SK-N-SH (cell line): ENCODE measurements at regions not wholly inside any gene's neighbourhood (a gene's known extent, or its start where the extent isn't known, plus 50 kb on each side); places are given as distances from the start of the nearest gene placed in this dataset.
A peak's percentile ranks its signal among the peaks of the same experiment; 100 is the strongest.

Experiments
- CTCF ChIA-PET: fragments of 300-600, 350-600 bp; formaldehyde crosslinking; extraction: SDS; loops from one replicate; lab custom pipeline; 2021; lab: Yijun Ruan, JAX
- POLR2A ChIA-PET: fragments of 350-600 bp; sonication (Branson Sonifier 250); formaldehyde crosslinking; extraction: SDS; loops from one replicate; lab custom pipeline; 2020; ENCODE audit warnings: antibody characterized with exemption, inconsistent platforms; lab: Yijun Ruan, JAX
- DNase-seq: peaks from one replicate; pipeline ENCODE4 v3.0.0; 2012
- H2AFZ ChIP-seq: fragments of 200-600 bp; sonication (generic); 2 replicates; pipeline ENCODE4 v1.8.1; 2016; ENCODE audit warnings: antibody characterized with exemption, mild to moderate bottlenecking, low read depth
- H3F3A ChIP-seq: fragments of 200-600 bp; sonication (generic); replicated peaks from 2 replicates; pipeline ENCODE3; 2016; ENCODE audit warnings: antibody characterized with exemption, mild to moderate bottlenecking; ENCODE audit not compliant: insufficient read depth
- H3K27ac ChIP-seq, 2 experiments: fragments of 200-500 bp in 1 of 2; fragments of 200-600 bp in 1 of 2; sonication (Bioruptor generic) in 1 of 2; sonication (generic), shearing (Covaris generic) in 1 of 2; 2 replicates each; pipeline versions ENCODE4 v1.5.1 to v1.6.1; 2014 to 2016; ENCODE audit warnings: low read depth in 2 of 2, inconsistent platforms in 1 of 2, low read length in 1 of 2, mild to moderate bottlenecking in 1 of 2, mixed read lengths in 1 of 2
- H3K27me3 ChIP-seq: fragments of 200-600 bp; sonication (generic), shearing (Covaris generic); 2 replicates; pipeline ENCODE4 v1.6.1; 2016; ENCODE audit warnings: mixed run types; ENCODE audit not compliant: insufficient read depth
- H3K36me3 ChIP-seq, 2 experiments: fragments of 200-500 bp in 1 of 2; fragments of 200-600 bp in 1 of 2; sonication (Bioruptor generic) in 1 of 2; sonication (generic) in 1 of 2; replicated peaks in 1 of 2; 2 replicates each; pipeline versions ENCODE3 to v1.5.1; 2014 to 2016; ENCODE audit warnings: low read length in 1 of 2, mild to moderate bottlenecking in 1 of 2; ENCODE audit not compliant: insufficient read depth in 2 of 2, control insufficient read depth in 1 of 2
- H3K4me1 ChIP-seq, 2 experiments: fragments of 200-500 bp in 1 of 2; fragments of 200-600 bp in 1 of 2; sonication (Bioruptor generic) in 1 of 2; sonication (generic), shearing (Covaris generic) in 1 of 2; 2 replicates each; pipeline versions ENCODE4 v1.5.1 to v1.6.1; 2014 to 2016; ENCODE audit warnings: low read depth in 1 of 2, low read length in 1 of 2, mixed run types in 1 of 2; ENCODE audit not compliant: insufficient read depth in 2 of 2, control insufficient read depth in 1 of 2
- H3K4me2 ChIP-seq: fragments of 200-600 bp; sonication (generic), shearing (Covaris generic); 2 replicates; pipeline ENCODE4 v1.6.1; 2017; ENCODE audit warnings: mixed run types
- H3K4me3 ChIP-seq, 2 experiments: fragments of 200-500 bp in 1 of 2; fragments of 200-600 bp in 1 of 2; sonication (Bioruptor generic) in 1 of 2; sonication (generic), shearing (Covaris generic) in 1 of 2; 2 replicates each; pipeline versions ENCODE4 v1.5.1 to v1.8.1; 2014 to 2016; ENCODE audit warnings: low read depth in 2 of 2, inconsistent platforms in 1 of 2, low read length in 1 of 2, mild to moderate bottlenecking in 1 of 2, mixed read lengths in 1 of 2, moderate library complexity in 1 of 2
- H3K79me2 ChIP-seq: fragments of 200-600 bp; sonication (generic); 2 replicates; pipeline ENCODE4 v1.8.1; 2017; ENCODE audit warnings: mild to moderate bottlenecking; ENCODE audit not compliant: insufficient read depth
- H3K9ac ChIP-seq: fragments of 200-600 bp; sonication (generic); 2 replicates; pipeline ENCODE4 v1.6.1; 2017; ENCODE audit warnings: mixed run types
- H3K9me2 ChIP-seq: fragments of 200-600 bp; sonication (generic); 2 replicates; pipeline ENCODE4 v1.6.1; 2017; ENCODE audit warnings: mixed run types
- H3K9me3 ChIP-seq: fragments of 200-600 bp; sonication (generic); 2 replicates; pipeline ENCODE4 v1.6.1; 2017; ENCODE audit warnings: mixed run types, mild to moderate bottlenecking, moderate library complexity
- H4K20me1 ChIP-seq: fragments of 200-600 bp; sonication (generic); 2 replicates; pipeline ENCODE4 v1.6.1; 2017; ENCODE audit warnings: mild to moderate bottlenecking, mixed run types; ENCODE audit not compliant: insufficient read depth
- EP300 ChIP-seq, 2 experiments: IDR thresholded peaks; 2 replicates each; pipeline versions ENCODE4 v1.4.0 to v1.6.1; 2012; ENCODE audit warnings: borderline replicate concordance in 1 of 2, low read depth in 1 of 2, low read length in 1 of 2
- EZH2phosphoT487 ChIP-seq: fragments of 200-600 bp; sonication (generic); IDR thresholded peaks from 2 replicates; pipeline ENCODE4 v1.6.1; 2017; ENCODE audit warnings: low read depth, mixed run types, mild to moderate bottlenecking, antibody characterized with exemption, moderate library complexity, borderline replicate concordance
- GATA2 ChIP-seq: sonication (generic); formaldehyde crosslinking; IDR thresholded peaks from 2 replicates; pipeline ENCODE4 v1.5.0; 2020; ENCODE audit warnings: mild to moderate bottlenecking, missing genetic modification reagents
- JUND ChIP-seq: IDR thresholded peaks from 2 replicates; pipeline ENCODE4 v1.4.0; 2012
- PBX3 ChIP-seq: IDR thresholded peaks from 2 replicates; pipeline ENCODE4; 2012
- POLR2AphosphoS5 ChIP-seq: IDR thresholded peaks from 2 replicates; pipeline ENCODE4 v1.6.1; 2012; ENCODE audit warnings: low read depth, low read length
- SIN3A ChIP-seq: IDR thresholded peaks from 2 replicates; pipeline ENCODE4 v1.6.1; 2012; ENCODE audit warnings: low read depth, mild to moderate bottlenecking, low read length, moderate library complexity, borderline replicate concordance
- TCF12 ChIP-seq: IDR thresholded peaks from 2 replicates; pipeline ENCODE4 v1.4.0; 2012
- USF2 ChIP-seq: fragments of 150-350 bp; IDR thresholded peaks from 2 replicates; pipeline ENCODE4 v1.6.1; 2017; ENCODE audit warnings: antibody characterized with exemption, low read length, low read depth, borderline replicate concordance
- WGBS: methylation state at CpG from one replicate; pipeline ENCODE4 v1.1.6; 2017; ENCODE audit warnings: low lambda C conversion rate; 5-methylcytosine and 5-hydroxymethylcytosine counted together

GRCh38 chr7:130881799-130882141 lies 147.8 kb upstream of the KLF14 start:
- no peaks in the 10 kb centered on the region for H3K9me3 ChIP-seq
- H3K4me1 ChIP-seq: peaks cover 0 to 78% of the 10 kb centered on the region in 2 experiments; a peak in 3 of 4 replicates
- peak overlapping the region in 1 of 2 experiments; percentile 100; a peak in 2 of 4 replicates for H3K27ac ChIP-seq
- peaks cover 100% of the 10 kb centered on the region for H3K79me2 ChIP-seq
- ChIA-PET CTCF (interaction anchor here (1.4 to 9.7 kb wide), 5 partner anchors 13 to 158 kb away, joined by 3 to 136 read pairs (median 8); no protein-coding TSS in a partner anchor), POLR2A (no interaction called here)
- no peak overlapping the region for H3K4me2 ChIP-seq
- 92% methylated on average over 5 of the region's 5 CpGs for WGBS
- no peaks in the 10 kb centered on the region for H3K27me3 ChIP-seq
- TF ChIP-seq PBX3 (no peak), POLR2AphosphoS5 (peak; percentile 0; the same call in 1 of the 2 replicates)
- H4K20me1 ChIP-seq: peaks cover 50% of the 10 kb centered on the region
- no peak overlapping the region for H3K9ac ChIP-seq
- DNase-seq: no peak
- H3F3A ChIP-seq: peaks cover 82% of the 10 kb centered on the region
- H3K4me3 ChIP-seq: no peak overlapping the region
- peaks cover 72 to 96% of the 10 kb centered on the region in 2 experiments for H3K36me3 ChIP-seq
- H2AFZ ChIP-seq: no peak overlapping the region
- H3K9me2 ChIP-seq: no peaks in the 10 kb centered on the region

- H3K9ac ChIP-seq: no peak overlapping the region
- no peaks in the 10 kb centered on the region for H3K9me3 ChIP-seq
- H3K4me2 ChIP-seq: no peak overlapping the region
- H3K27me3 ChIP-seq: no peaks in the 10 kb centered on the region
- POLR2A ChIA-PET: no interaction called here
- no peak for TF ChIP-seq GATA2 (CRISPR knock-in tag)
- TF ChIP-seq EZH2phosphoT487: no peak
- TF ChIP-seq TCF12: no peak
- TF ChIP-seq JUND: no peak
- TF ChIP-seq SIN3A: no peak
- TF ChIP-seq PBX3: no peak
- TF ChIP-seq EP300 (IDR thresholded peaks at IDR 0.05; ENCODE audit: borderline replicate concordance in 1 of 2, low read depth in 1 of 2, low read length in 1 of 2): no peak
- no peak for TF ChIP-seq USF2
- CTCF ChIA-PET: interaction anchor here (1.4 to 9.7 kb wide), 6 partner anchors 13 to 158 kb away, joined by 3 to 136 read pairs (median 8); no protein-coding TSS in a partner anchor
- H2AFZ ChIP-seq: no peak overlapping the region
- peak overlapping the region in 1 of 2 experiments; percentile 100; a peak in 2 of 4 replicates for H3K27ac ChIP-seq
- no peak overlapping the region for H3K4me3 ChIP-seq
- no peak for DNase-seq
- peaks cover 83% of the 10 kb centered on the region for H3F3A ChIP-seq
- peaks cover 99% of the 10 kb centered on the region for H3K79me2 ChIP-seq
- no peaks in the 10 kb centered on the region for H3K9me2 ChIP-seq
- WGBS: 88% methylated on average over 2 of the region's 2 CpGs
- peaks cover 66 to 89% of the 10 kb centered on the region in 2 experiments for H3K36me3 ChIP-seq
- H4K20me1 ChIP-seq: peaks cover 44% of the 10 kb centered on the region
- H3K4me1 ChIP-seq: peaks cover 1 to 77% of the 10 kb centered on the region in 2 experiments; a peak in 3 of 4 replicates
Measured at GRCh38 chr7:130882396-130882795, 148.4 kb upstream of the KLF14 start.
